Cardiac fibroblast (primary cell): ENCODE measurements at regions not wholly inside any gene's neighbourhood (a gene's known extent, or its start where the extent isn't known, plus 50 kb on each side); places are given as distances from the start of the nearest gene placed in this dataset.

Source experiments
- DNase-seq, 2 donors: peaks; one replicate each; pipeline versions ENCODE4 v3.0.0 to v3.0.0-alpha.2; 2010; ENCODE audit warnings: low read depth in 2 of 2
- H3K4me3 ChIP-seq, 2 donors: replicated peaks in 1 of 2; 1 replicate in 1 of 2; 2 replicates in 1 of 2; pipeline ENCODE4 v1.5.1; 2011; ENCODE audit warnings: low read depth in 2 of 2, low read length in 2 of 2, mild to moderate bottlenecking in 2 of 2, moderate library complexity in 1 of 2
- TF ChIP-seq, protein P1 (sequence below): IDR thresholded peaks from one replicate; pipeline ENCODE4 v1.5.1; 2011; ENCODE audit warnings: low read depth, mild to moderate bottlenecking, low read length, inconsistent platforms

GRCh38 chr4:155268821-155269220 lies 60.4 kb downstream of the NPY2R start:
- no peak overlapping the region for H3K4me3 ChIP-seq
- no peak for DNase-seq
- TF ChIP-seq, protein P1, sequence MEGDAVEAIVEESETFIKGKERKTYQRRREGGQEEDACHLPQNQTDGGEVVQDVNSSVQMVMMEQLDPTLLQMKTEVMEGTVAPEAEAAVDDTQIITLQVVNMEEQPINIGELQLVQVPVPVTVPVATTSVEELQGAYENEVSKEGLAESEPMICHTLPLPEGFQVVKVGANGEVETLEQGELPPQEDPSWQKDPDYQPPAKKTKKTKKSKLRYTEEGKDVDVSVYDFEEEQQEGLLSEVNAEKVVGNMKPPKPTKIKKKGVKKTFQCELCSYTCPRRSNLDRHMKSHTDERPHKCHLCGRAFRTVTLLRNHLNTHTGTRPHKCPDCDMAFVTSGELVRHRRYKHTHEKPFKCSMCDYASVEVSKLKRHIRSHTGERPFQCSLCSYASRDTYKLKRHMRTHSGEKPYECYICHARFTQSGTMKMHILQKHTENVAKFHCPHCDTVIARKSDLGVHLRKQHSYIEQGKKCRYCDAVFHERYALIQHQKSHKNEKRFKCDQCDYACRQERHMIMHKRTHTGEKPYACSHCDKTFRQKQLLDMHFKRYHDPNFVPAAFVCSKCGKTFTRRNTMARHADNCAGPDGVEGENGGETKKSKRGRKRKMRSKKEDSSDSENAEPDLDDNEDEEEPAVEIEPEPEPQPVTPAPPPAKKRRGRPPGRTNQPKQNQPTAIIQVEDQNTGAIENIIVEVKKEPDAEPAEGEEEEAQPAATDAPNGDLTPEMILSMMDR: no peak

DNA sequence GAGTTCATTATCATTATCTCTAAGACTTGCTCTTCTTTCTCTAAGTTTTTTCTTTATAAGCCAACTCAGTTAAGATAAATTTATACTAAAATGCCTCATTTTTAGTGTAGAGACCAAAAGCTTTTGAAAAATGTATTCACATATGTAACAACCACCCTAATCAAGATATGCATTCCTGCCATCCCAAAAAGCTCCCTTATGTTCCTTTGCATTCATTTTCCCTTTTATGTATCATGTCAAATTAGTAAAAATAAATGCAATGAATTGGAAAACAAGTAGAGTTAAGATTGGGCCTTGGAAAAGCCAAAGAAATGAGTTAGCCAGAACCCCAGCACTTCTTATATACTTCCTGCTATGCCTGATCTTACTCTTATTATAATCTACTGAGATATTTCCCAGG lies 62.2 kb downstream of the NPY2R start:
- no peak overlapping the region for H3K4me3 ChIP-seq
- TF ChIP-seq, protein P1: no peak
- no peak for DNase-seq

- DNase-seq: peak in 1 of 2 donors; percentile 15
- H3K4me3 ChIP-seq: no peak overlapping the region
- TF ChIP-seq, protein P1: no peak
Measured at GRCh38 chr4:155271557-155271956, 63.1 kb downstream of the NPY2R start.

DNA sequence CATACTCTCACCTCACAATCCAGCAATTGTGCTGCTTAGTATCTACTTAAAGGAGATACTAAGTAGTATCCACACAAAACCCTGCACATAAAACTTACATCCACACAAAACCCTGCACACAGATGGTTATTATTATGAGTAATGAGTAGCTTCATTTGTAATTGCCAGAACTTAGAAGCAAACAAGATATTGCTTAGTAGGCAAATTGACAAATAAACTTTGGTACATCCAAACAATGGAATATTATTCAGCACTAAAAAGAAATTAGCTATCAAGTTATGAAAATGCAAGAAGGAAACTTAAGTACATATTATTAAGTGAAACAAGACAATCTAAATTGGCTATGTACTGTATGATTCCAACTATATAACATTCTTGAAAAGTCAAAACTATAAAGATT lies 80.6 kb downstream of the NPY2R start:
- H3K4me3 ChIP-seq: no peak overlapping the region
- TF ChIP-seq, protein P1: no peak
- DNase-seq: no peak
